Urothelium cell line (cell line): ENCODE measurements at regions not wholly inside any gene's neighbourhood (a gene's known extent, or its start where the extent isn't known, plus 50 kb on each side); places are given as distances from the start of the nearest gene placed in this dataset.
"Not testable (repeated sequence)": the region's sequence is repeated elsewhere in the genome, so short reads cannot be mapped to it uniquely, and the experiment has no call there.

Experiments used
- DNase-seq: peaks from one replicate; pipeline ENCODE4 v3.0.0; 2011; ENCODE audit warnings: low spot score, mixed read lengths
- FAIRE-seq: peaks from 2 replicates; lab custom pipeline; 2011; peaks lifted over from hg19 to GRCh38; lab: Jason Lieb, UNC

DNA sequence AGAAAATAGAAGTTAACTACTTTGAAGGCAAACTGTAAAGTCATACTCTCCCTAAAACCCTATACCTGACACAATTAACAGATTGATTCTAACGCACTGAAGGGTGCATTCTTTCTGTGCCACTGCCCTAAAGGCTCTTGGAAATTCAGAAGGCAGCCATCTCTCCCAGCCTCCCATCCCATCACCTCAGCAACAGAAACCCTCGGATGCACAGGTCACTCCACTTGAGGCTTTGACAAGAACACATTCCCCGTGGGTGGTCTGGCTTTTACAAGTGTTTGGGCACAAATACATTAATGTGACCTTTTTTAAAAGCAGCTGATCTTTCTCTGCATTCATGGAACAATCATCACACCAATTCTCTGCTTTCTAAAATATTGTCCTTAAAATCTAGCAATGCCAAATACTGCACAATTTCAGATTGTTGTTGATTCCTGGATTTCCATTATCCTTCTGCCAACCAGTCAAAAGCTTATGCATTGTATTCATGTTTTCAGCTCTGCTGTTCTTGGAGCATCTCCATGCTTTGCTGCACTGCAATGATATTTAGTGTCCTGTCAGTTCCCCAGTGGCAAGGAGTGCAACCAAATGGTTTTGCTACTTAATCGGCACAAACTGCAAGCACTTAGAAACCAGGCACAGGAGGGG, 175.6 kb downstream of the TMEM161B start:
- FAIRE-seq: no peak
- DNase-seq: no peak

DNA sequence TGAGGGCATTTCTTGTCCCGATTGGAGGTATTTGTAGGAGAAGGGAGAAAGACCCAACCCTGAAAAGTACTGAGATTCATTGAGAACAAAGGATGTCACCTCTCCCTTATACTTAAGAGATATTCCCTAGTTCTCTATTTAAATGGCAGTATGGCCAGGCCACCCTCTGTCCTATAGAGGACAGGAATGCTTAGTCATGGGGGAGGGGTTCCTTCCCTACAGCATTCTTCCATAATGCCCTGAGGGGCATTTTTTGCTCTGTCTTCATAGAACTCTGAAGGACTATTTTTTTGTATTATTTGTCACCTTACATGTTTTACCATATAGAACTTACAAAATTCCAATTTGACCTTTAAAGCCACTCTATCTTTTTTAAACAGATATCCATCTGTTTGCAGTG, 176.3 kb downstream of the TMEM161B start:
- no peak for FAIRE-seq
- no peak for DNase-seq

DNA sequence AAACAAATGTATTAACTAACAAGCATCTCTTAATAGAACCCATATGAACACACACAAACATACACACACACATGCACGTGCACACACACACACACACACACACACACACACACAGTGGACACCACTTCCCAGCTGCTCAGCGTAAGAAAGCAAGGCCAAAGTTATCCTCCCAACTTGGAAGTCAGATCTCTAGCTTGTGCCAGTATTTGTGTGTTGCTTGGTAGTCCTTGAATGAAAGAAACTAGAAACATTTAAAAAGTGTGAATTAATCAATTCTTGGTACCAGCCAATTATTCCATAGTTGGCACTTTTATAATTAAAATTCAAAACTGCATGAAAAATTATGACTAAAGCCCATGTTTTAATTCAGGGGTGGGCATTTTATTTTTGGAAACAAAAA, 178.1 kb downstream of the TMEM161B start:
- FAIRE-seq (no peak), DNase-seq (no peak)

DNA sequence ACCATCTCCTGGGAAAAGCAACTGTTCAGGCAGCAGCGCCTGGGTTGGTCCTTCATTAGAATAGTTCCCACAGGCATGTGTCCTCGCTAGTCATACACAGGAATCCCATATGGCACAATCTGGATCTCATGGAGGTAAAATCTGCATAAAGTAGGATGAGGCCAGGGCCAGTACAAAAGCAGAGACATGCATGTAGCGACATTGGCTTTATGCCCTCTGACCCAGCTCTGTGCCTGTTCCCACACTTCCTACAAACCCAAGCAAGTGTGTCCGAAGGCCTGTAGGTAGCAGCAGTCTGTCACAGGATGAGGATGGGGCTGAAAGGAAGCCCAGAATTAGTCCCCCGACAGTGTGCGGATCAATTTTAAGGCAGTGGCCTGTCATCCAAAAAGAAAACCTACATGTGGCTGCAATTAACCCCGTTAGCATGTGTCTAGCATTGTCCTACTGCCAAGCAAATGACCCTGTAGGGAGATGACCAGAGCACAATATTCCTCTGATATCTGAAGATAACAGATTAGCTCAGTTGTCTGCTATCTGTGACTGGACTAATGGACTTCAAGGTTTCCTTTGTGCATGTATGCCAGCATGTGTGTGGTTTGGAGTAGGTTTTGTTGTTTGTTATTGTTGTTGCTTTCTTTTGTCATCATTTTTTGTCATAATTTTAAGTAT, 178.8 kb downstream of the TMEM161B start:
- no peak for DNase-seq

DNA sequence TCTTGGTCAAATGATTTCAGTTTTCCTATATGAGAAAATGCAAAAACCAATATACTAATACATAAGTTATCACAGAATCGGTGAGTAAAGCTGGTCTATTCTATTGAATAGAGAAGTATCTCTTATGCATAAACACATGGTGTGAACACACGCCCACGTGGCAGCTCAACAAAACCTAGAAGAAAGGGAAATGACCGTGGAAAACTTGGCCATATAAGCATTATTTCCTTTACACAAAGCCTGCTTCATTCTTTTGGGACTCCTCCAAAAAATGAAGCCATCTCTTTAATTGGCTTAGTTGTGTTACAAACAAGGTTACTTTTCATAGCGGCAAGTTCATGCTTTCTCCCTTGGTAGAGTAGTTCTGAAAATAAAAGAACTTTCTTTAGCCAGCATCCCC, 183.2 kb downstream of the TMEM161B start:
- DNase-seq (no peak), FAIRE-seq (no peak)

More for the DNA sequence above, 178.8 kb downstream of the TMEM161B start:
- FAIRE-seq: no peak

DNA sequence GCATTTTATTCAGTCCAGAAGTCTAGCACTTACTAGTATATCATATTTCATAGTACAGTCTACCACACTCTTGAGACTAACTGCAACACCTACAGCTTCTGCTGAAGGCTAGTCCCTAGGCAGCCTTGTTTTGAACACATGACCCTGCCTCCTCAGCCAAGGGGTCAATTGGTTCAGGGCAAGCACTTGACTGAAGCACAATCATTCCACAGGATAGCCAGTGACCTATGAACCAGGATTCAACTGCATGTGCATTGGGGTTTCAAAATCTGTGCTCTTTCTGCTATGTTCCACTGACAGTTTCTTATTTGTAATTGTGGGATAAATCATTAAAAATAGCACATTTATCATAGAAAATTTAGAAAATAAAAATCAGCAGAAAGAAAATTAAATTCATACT, 186.8 kb downstream of the TMEM161B start:
- DNase-seq (no peak), FAIRE-seq (no peak)

DNA sequence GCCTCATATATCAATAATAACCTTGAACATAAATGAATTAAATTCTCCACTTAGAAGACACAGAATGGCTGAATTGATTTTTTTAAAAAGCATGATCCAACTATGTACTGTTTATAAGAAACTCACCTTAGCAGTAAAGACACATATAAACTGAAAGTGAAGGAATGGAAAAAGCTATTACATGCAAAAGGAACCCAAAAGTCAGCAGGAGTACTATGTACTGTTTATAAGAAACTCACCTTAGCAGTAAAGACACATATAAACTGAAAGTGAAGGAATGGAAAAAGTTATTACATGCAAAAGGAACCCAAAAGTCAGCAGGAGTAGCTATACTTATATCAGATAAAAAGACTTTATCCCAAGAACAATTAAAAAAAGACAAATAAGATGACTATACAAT, 204.8 kb downstream of the TMEM161B start:
- FAIRE-seq (no peak), DNase-seq (no peak)

DNA sequence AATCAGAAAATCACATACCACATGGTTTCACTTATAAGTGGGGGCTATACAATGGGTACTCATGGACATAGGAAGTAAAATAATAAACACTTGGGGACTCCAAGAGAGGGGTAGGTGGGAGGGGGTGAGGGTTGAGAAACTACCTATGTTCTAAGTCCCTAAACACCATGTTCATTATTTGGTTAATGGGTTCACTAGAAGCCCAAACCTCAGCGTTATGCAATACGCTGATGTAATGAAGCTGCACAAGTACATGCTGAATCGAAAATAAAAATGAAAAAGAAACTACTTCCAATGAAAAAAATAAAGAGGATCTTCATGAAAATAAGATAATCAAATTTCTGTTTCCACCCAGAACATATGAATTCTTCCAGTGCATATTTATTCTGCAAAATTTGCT, 208.5 kb downstream of the TMEM161B start:
- DNase-seq (no peak), FAIRE-seq (no peak)

DNA sequence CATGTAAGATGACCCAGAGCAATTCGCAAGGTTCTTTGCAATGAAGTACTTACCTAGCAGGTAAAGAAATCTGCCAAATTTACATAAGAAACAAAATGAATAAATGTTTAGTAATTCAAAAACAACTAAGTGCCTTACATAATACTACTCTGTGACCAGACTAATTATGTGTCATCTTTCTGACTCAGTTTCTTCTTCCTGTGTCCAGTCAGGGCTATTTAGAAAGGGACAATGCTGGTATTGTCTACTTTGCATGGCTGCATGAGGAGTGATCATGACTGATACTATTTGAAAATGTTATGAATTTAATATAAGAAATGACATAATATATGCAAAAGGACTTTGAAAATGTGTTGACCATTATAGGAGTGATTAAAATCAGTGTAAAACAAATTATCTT, 210.0 kb downstream of the TMEM161B start:
- DNase-seq (no peak), FAIRE-seq (no peak)

DNA sequence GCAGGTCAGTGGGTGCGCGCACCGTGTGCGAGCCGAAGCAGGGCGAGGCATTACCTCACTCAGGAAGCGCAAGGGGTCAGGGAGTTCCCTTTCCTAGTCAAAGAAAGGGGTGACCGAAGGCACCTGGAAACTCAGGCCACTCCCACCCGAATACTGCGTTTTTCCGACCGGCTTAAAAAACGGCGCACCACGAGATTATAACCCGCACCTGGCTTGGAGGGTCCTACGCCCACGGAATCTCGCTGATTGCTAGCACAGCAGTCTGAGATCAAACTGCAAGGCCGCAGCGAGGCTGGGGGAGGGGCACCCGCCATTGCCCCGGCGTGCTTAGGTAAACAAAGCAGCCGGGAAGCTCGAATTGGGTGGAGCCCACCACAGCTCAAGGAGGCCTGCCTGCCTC, 216.2 kb downstream of the TMEM161B start:
- DNase-seq, FAIRE-seq: not testable (repeated sequence)

DNA sequence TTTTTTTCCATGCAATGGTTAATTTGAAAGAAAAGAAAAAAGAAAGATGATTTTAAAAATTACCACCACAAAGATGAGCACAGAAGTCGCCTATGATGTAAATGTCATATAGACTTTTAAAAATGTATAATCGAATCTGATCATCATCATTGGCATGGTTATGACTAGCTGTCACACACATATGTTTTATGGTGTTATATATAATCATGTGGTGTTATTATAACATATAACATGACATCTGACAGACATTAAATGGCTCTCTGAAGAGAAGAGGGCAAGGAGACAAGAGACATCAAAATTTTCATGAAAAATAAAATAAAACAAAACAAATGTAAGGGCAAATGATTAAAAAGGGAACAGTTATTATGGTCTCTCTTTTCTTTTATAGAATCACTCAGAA, 217.5 kb downstream of the TMEM161B start:
- DNase-seq: no peak
- FAIRE-seq: no peak

DNA sequence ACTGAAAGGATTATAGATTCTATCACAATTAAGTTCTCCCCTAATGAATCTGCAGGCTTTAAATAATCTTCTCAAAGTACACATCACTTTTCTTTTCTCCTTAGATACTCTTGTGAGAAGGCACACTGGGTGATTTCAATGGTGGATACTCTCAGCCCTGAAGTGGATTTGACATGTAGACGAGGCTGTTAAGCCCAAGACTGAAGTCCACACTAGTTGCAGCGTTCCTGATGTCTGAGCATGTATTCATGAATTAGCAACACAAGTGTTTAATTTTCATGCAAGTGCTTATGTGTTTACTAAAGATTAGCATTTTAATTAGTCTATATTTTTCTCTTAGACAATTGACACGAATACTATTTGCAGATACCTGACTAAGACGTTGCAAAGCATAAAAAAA, 218.9 kb downstream of the TMEM161B start:
- DNase-seq (no peak), FAIRE-seq (no peak)

DNA sequence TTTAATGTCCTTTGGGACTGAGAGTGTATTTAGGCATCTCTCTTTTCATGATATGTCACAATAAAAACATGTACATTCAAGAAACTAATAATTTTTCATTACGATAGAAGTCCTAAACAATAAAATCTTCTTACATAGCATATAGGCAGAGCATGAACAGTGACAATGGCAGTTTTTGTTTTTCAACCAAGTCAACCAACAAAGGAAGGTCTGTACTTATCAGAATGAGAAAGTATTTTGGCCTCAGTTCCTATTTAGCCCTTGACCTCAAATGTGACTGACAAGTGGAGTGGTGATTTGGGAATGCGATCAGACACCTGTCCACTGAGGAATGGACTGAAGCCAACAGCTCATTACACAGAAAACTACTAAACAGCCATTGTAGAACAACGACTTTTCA, 219.5 kb downstream of the TMEM161B start:
- FAIRE-seq (no peak), DNase-seq (no peak)

DNA sequence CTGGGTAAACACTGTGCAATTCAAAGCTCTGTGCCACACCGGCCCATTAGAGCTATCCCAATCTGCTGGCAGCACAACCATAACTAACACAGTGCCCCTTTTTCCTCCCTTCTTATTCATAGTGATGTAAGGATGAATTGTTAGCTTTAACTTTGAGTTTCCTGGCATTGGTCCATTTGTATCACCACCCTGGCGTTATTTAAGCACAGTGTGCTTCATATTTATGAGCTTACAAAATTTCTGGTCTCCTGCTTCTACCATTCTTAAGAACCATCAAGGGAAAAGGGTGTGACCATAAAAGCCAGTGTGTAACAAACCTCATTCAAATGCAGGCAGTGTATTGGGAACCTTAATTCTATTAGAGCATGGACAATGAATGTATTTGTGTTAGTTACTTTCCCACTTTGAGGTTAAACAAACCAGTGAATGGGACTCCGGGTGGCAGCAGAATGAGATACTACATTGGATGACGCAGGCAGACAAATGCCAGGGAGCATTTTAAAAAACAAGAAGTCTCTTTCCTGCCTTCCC, 222.6 kb downstream of the TMEM161B start:
- no peak for DNase-seq
- no peak for FAIRE-seq

DNA sequence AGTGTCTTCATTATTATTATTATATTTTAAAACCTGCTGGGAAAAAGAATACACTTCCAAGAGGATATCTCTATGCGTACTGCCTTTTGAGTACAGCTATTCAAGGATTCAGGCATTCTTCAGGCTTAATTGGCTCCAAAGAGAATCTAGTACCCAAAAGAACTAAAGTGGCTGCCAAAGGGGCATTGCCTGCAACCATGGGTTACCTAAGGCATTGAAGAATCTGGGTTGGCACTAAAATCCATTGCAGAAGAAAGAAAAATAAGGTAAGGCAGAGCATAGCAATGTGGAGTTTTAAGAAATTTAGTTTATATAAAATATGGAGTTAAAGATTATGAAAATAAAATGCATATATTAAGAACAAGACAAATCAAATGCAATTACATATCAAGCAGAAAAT, 223.5 kb downstream of the TMEM161B start:
- no peak for DNase-seq
- FAIRE-seq: no peak

DNA sequence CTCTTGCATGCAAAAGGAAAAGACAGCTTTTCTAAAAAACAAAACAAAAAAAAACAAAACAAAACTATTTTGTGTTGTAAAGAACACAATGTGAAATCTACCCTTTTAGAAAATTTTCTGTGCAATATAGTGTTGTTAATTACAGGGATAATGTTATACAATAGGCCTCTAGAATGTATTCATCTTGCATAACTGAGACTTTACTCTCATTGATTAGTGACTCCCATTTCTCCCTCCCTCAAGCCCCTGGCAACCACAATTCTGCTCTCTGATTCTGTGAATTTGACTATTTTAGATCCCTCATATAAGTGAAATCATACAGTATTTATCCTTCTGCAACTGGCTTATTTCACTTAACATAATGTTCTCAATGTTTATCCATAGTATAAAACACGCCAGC, 234.1 kb downstream of the TMEM161B start:
- FAIRE-seq (no peak), DNase-seq (no peak)

DNA sequence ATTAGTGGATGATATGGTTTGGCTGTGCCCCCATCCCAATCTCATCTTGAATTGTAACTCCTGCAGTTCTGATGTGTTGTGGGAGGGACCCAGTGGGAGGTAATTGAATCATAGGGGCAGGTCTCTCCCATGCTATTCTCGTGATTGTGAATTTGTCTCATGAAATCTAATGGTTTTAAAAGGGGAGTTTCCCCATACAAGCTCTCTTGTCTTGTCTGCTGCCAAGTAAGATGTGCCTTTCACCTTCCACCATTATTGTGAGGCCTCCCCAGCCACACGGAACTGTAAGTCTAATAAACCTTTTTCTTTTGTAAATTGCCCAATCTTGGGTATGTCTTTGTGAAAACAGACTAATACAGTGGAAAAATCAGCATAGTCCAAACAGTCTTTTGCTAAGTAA, 235.5 kb downstream of the TMEM161B start:
- DNase-seq (no peak), FAIRE-seq (no peak)

DNA sequence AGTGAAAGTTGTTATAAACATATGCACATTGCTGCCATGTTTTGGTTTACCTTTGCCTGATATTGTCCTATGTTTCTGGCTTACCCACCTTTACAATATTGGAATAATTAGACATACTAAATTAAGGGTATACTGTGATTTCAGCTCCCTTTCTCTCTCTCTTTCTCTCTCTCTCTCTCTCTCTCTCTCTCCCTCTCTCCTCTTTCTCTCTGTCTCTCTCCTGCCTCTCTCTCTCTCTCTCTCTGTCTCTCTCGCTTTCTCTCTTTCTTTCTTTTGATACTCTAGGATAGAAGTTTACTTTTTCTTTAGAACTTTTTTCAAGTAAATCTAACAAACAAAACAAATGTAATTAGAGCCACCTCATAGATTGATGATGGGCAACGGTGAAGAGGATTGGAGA, 239.6 kb downstream of the TMEM161B start:
- FAIRE-seq (no peak), DNase-seq (no peak)

DNA sequence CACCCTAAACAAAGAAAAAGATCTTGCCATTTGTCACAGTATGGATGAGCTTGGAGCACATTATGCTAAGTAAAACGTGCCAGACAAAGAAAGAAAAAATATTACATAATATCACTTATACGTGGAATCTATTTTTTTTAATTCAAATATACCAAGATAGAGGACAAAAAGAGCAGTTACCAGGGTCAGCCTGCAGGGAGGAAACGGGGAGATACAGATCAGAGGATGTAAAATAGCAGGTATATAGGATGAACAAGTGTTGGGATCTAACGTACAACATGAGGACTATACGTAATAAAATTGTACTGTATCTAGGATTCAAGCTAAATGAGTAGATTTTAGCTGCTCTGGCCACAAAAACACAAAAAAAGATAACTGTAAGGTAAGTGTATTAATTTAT, 247.5 kb downstream of the TMEM161B start:
- no peak for FAIRE-seq

DNA sequence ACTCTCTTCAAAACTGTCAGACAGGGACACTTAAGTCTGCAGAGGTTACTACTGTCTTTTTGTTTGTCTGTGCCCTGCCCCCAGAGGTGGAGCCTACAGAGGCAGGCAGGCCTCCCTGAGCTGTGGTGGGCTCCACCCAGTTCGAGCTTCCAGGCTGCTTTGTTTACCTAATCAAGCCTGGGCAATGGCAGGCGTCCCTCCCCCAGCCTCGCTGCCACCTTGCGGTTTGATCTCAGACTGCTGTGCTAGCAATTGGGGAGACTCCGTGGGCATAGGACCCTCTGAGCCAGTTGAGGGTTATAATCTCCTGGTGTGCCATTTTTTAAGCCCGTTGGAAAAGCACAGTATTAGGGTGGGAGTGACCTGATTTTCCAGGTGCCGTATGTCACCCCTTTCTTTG, 253.7 kb downstream of the TMEM161B start:
- DNase-seq, FAIRE-seq: not testable (repeated sequence)

More for the DNA sequence above, 247.5 kb downstream of the TMEM161B start:
- no peak for DNase-seq

DNA sequence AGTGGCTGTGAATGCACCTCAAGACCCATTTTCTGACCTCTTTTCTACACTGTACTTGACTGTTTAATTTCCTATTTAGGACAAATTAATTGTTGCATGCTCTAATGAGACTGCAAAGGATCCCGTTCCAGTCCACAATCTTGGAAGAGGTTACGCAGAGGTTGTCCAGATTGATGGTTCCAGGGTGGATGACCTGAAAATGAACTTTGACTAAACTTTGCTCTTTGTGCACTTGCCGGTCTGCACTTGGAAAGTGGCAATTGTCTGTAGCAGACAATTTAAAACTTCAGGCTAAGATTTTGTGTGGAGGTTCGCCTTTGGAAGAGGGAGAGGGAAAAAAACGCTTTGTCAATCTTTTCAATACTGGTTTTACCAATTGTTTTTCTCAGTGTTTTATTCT, 267.8 kb downstream of the TMEM161B start:
- DNase-seq (no peak), FAIRE-seq (no peak)

DNA sequence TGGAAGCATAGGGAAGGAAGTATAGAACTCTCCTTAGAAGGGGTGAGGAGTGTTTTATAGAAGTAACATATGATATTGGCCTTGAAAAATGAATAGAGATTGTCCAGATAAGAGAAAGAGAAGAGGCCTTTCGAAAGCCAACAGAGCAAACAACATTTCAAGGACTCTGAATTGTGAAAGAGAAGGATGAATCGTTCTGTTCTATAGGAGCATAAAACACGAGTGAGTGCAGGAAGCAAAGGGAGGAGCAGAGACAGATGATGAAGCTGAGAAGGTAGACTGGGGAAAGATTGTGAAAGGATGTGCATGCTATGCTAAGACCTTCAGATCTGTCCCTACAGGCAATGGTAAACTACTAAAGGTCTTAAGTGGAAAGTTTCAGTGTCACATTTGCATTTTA, 271.0 kb downstream of the TMEM161B start:
- no peak for DNase-seq
- FAIRE-seq: no peak

DNA sequence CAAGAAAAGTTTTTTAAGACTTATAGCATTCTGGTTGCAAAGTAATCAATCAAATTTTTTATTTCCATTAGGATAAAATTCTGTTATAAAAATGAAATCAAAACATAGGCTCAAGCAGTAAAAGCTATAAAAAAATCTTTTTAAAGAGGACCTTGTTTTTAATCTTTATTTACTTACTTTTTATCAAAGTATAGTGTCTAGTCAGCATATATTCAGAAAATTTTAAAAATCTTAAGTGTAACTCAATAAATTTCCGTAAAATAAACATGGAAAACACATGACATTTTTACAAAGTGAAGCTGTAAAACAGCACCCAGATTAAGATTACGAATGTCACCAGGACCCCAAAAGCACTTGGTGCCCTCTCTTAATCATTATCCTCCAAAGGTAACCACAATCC, 302.4 kb downstream of the TMEM161B start:
- DNase-seq (no peak), FAIRE-seq (no peak)
